T follicular helper cell (primary cell): ENCODE measurements at regions not wholly inside any gene's neighbourhood (a gene's known extent, or its start where the extent isn't known, plus 50 kb on each side); places are given as distances from the start of the nearest gene placed in this dataset.
"Not testable (repeated sequence)": the region's sequence is repeated elsewhere in the genome, so short reads cannot be mapped to it uniquely, and the experiment has no call there.

ENCODE experiments used
- DNase-seq: peaks from one replicate; pipeline ENCODE4 v3.0.0-alpha.2; 2020; ENCODE audit warnings: low read depth

GRCh38 chr5:124871303-124871702 lies 124.9 kb upstream of the ZNF608 start:
- no peak for DNase-seq

- DNase-seq = no peak
Measured at GRCh38 chr5:124872086-124872485, 125.6 kb upstream of the ZNF608 start.

- DNase-seq = no peak
Measured at GRCh38 chr5:124872615-124873014, 126.2 kb upstream of the ZNF608 start.

GRCh38 chr5:124873188-124873587 lies 126.7 kb upstream of the ZNF608 start:
- DNase-seq = no peak

GRCh38 chr5:124873713-124874112 lies 127.3 kb upstream of the ZNF608 start:
- DNase-seq = no peak

- no peak for DNase-seq
Measured at GRCh38 chr5:124876566-124876965, 130.1 kb upstream of the ZNF608 start.

GRCh38 chr5:124876983-124877382 lies 130.5 kb upstream of the ZNF608 start:
- no peak for DNase-seq

GRCh38 chr5:124877501-124878146 lies 131.2 kb upstream of the ZNF608 start:
- DNase-seq = no peak

GRCh38 chr5:124878583-124879342 lies 132.3 kb upstream of the ZNF608 start:
- no peak for DNase-seq

- DNase-seq = no peak
Measured at GRCh38 chr5:124880903-124881697, 134.7 kb upstream of the ZNF608 start.

GRCh38 chr5:124883681-124884080 lies 137.2 kb upstream of the ZNF608 start:
- DNase-seq = no peak

- no peak for DNase-seq
Measured at GRCh38 chr5:124884114-124884513, 137.7 kb upstream of the ZNF608 start.

- DNase-seq = no peak
Measured at GRCh38 chr5:124885490-124885889, 139.1 kb upstream of the ZNF608 start.

GRCh38 chr5:124887223-124887622 lies 140.8 kb upstream of the ZNF608 start:
- DNase-seq = no peak

- DNase-seq = no peak
Measured at GRCh38 chr5:124888050-124888506, 141.6 kb upstream of the ZNF608 start.

GRCh38 chr5:124888622-124889485 lies 142.4 kb upstream of the ZNF608 start:
- DNase-seq = no peak

- no peak for DNase-seq
Measured at GRCh38 chr5:124889486-124889825, 143.0 kb upstream of the ZNF608 start.

GRCh38 chr5:124889850-124890249 lies 143.4 kb upstream of the ZNF608 start:
- no peak for DNase-seq

GRCh38 chr5:124890442-124890841 lies 144.0 kb upstream of the ZNF608 start:
- DNase-seq = not testable (repeated sequence)

- no peak for DNase-seq
Measured at GRCh38 chr5:124891179-124891578, 144.7 kb upstream of the ZNF608 start.

GRCh38 chr5:124892185-124892848 lies 145.9 kb upstream of the ZNF608 start:
- DNase-seq = no peak
